CD4-positive, CD25-positive, alpha-beta regulatory T cell (primary cell): ENCODE measurements at regions not wholly inside any gene's neighbourhood (a gene's known extent, or its start where the extent isn't known, plus 50 kb on each side); places are given as distances from the start of the nearest gene placed in this dataset.

Experiments used
- ATAC-seq, 2 donors: fragments of 150-1000 bp; cut with Tn5 transposase; one replicate each; pipeline ENCODE4 v1.10.0; 2021; ENCODE audit warnings: low read depth in 2 of 2, moderate number of reproducible peaks in 2 of 2, moderate library complexity in 1 of 2
- DNase-seq, 3 donors: peaks; one replicate each; pipeline versions ENCODE4 v3.0.0 to v3.0.0-alpha.2; 2012 to 2022; ENCODE audit warnings: mixed read lengths in 1 of 3
- H3K27ac ChIP-seq: one replicate; pipeline ENCODE4 v1.7.0; 2013; ENCODE audit warnings: mild to moderate bottlenecking, low read length; ENCODE audit not compliant: insufficient read depth, poor library complexity, severe bottlenecking
- H3K27me3 ChIP-seq: one replicate; pipeline ENCODE4 v1.7.0; 2013; ENCODE audit warnings: low read length; ENCODE audit not compliant: control insufficient read depth, insufficient read depth
- H3K36me3 ChIP-seq: one replicate; pipeline ENCODE4 v1.7.0; 2013; ENCODE audit warnings: mild to moderate bottlenecking, low read length, moderate library complexity; ENCODE audit not compliant: control insufficient read depth, insufficient read depth
- H3K4me1 ChIP-seq: 2 replicates; pipeline ENCODE4 v1.7.0; 2013; ENCODE audit warnings: mild to moderate bottlenecking, low read length; ENCODE audit not compliant: insufficient read depth, control insufficient read depth, poor library complexity, severe bottlenecking
- H3K4me3 ChIP-seq: one replicate; pipeline ENCODE4 v1.7.0; 2013; ENCODE audit warnings: low read depth, mild to moderate bottlenecking, low read length, moderate library complexity
- H3K9me3 ChIP-seq, 2 experiments: 1 replicate in 1 of 2; 2 replicates in 1 of 2; pipeline ENCODE4 v1.7.0; 2013; ENCODE audit warnings: low read length in 2 of 2, mild to moderate bottlenecking in 1 of 2, moderate library complexity in 1 of 2; ENCODE audit not compliant: control insufficient read depth in 2 of 2
- H3K27ac Mint-ChIP-seq, 3 donors: one replicate each; pipeline ENCODE4 v1.8.0; 2020 to 2022; ENCODE audit warnings: mild to moderate bottlenecking in 3 of 3, mixed read lengths in 3 of 3, moderate library complexity in 2 of 3
- H3K27me3 Mint-ChIP-seq: one replicate; pipeline ENCODE4 v1.8.0; 2022; ENCODE audit warnings: mild to moderate bottlenecking, mixed read lengths
- H3K36me3 Mint-ChIP-seq: one replicate; pipeline ENCODE4 v1.8.0; 2020; ENCODE audit warnings: mixed read lengths
- H3K4me1 Mint-ChIP-seq, 4 donors: one replicate each; pipeline ENCODE4 v1.8.0; 2020 to 2022; ENCODE audit warnings: mixed read lengths in 4 of 4, mild to moderate bottlenecking in 1 of 4
- H3K4me3 Mint-ChIP-seq, 4 donors: one replicate each; pipeline ENCODE4 v1.8.0; 2020 to 2022; ENCODE audit warnings: mild to moderate bottlenecking in 4 of 4, mixed read lengths in 4 of 4, moderate library complexity in 3 of 4
- H3K9me3 Mint-ChIP-seq, 7 donors: one replicate each; pipeline ENCODE4 v1.8.0; 2020 to 2022; ENCODE audit warnings: mixed read lengths in 7 of 7, mild to moderate bottlenecking in 3 of 7, moderate library complexity in 2 of 7

GRCh38 chr3:96169111-96169766, 645.2 kb upstream of the EPHA6 start:
- H3K4me1 Mint-ChIP-seq, result no peaks in the 10 kb centered on the region
- no peak for ATAC-seq
- H3K36me3 ChIP-seq, result no peaks in the 10 kb centered on the region
- H3K27ac Mint-ChIP-seq, result no peak overlapping the region
- H3K27ac ChIP-seq, result no peak overlapping the region
- no peaks in the 10 kb centered on the region for H3K4me1 ChIP-seq
- no peak overlapping the region for H3K4me3 Mint-ChIP-seq
- no peaks in the 10 kb centered on the region for H3K27me3 Mint-ChIP-seq
- peaks cover 3 to 13% of the 10 kb centered on the region in 2 experiments for H3K9me3 ChIP-seq
- no peak for DNase-seq
- peaks cover 0 to 5% (median 4%) of the 10 kb centered on the region in 7 donors for H3K9me3 Mint-ChIP-seq
- no peak overlapping the region for H3K4me3 ChIP-seq
- no peaks in the 10 kb centered on the region for H3K36me3 Mint-ChIP-seq
- H3K27me3 ChIP-seq, result no peaks in the 10 kb centered on the region

GRCh38 chr3:96172917-96173316, 641.5 kb upstream of the EPHA6 start:
- Histone ChIP-seq H3K27me3 (no peaks in the 10 kb centered on the region), H3K36me3 (no peaks in the 10 kb centered on the region), H3K27ac (no peak overlapping the region), H3K4me3 (no peak overlapping the region), H3K4me1 (no peaks in the 10 kb centered on the region), H3K9me3 (peaks cover 3 to 26% of the 10 kb centered on the region in 2 experiments)
- Mint-ChIP-seq H3K4me1 (no peaks in the 10 kb centered on the region), H3K9me3 (peaks cover 0 to 16% (median 4%) of the 10 kb centered on the region in 7 donors), H3K27ac (no peak overlapping the region), H3K36me3 (no peaks in the 10 kb centered on the region), H3K4me3 (no peak overlapping the region), H3K27me3 (no peaks in the 10 kb centered on the region)
- DNase-seq (no peak), ATAC-seq (no peak)

- H3K4me3 Mint-ChIP-seq, result no peak overlapping the region
- no peak for ATAC-seq
These were observed 638.9 kb upstream of the EPHA6 start for GRCh38 chr3:96175500-96175899.

GRCh38 chr3:96182756-96183155, 631.6 kb upstream of the EPHA6 start:
- Histone ChIP-seq H3K9me3 (peaks cover 0 to 3% of the 10 kb centered on the region in 2 experiments), H3K4me3 (no peak overlapping the region), H3K36me3 (no peaks in the 10 kb centered on the region), H3K27me3 (no peaks in the 10 kb centered on the region), H3K4me1 (no peaks in the 10 kb centered on the region), H3K27ac (no peak overlapping the region)
- no peaks in the 10 kb centered on the region for H3K27me3 Mint-ChIP-seq
- no peak overlapping the region for H3K27ac Mint-ChIP-seq
- ATAC-seq (no peak), DNase-seq (no peak)
- no peaks in the 10 kb centered on the region for H3K36me3 Mint-ChIP-seq
- H3K4me3 Mint-ChIP-seq, result no peak overlapping the region
- peaks cover 1 to 13% (median 4%) of the 10 kb centered on the region in 7 donors for H3K9me3 Mint-ChIP-seq
- no peaks in the 10 kb centered on the region for H3K4me1 Mint-ChIP-seq

More at GRCh38 chr3:96175500-96175899, 638.9 kb upstream of the EPHA6 start:
- H3K4me3 ChIP-seq, result no peak overlapping the region
- Mint-ChIP-seq H3K27me3 (no peaks in the 10 kb centered on the region), H3K9me3 (peaks cover 0 to 16% (median 2%) of the 10 kb centered on the region in 7 donors), H3K36me3 (no peaks in the 10 kb centered on the region), H3K4me1 (no peaks in the 10 kb centered on the region), H3K27ac (no peak overlapping the region)
- peaks cover 0 to 18% of the 10 kb centered on the region in 2 experiments for H3K9me3 ChIP-seq
- DNase-seq, result no peak
- H3K4me1 ChIP-seq, result no peaks in the 10 kb centered on the region
- no peaks in the 10 kb centered on the region for H3K36me3 ChIP-seq
- H3K27ac ChIP-seq, result no peak overlapping the region
- no peaks in the 10 kb centered on the region for H3K27me3 ChIP-seq

DNA sequence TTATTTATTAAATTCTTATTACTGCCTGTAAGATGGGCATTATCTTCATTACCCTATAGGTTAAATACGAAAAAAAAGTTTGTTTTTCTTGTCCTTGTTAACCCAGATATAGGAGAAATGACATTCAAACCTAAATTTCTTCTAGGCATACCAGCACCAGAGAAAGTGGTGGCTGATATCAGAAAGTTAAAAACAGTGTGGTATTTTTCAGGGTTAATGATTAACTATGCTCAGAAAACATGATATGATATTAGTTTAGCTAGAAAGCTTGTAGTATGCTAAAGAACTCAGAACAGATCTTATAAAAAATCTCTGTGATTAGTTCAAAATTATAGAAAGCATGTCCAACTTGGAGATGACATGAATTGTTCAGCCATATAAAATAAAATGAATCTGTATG, 630.5 kb upstream of the EPHA6 start:
- Histone ChIP-seq H3K9me3 (peaks cover 0 to 3% of the 10 kb centered on the region in 2 experiments), H3K4me1 (no peaks in the 10 kb centered on the region), H3K36me3 (no peaks in the 10 kb centered on the region), H3K4me3 (no peak overlapping the region), H3K27ac (no peak overlapping the region), H3K27me3 (no peaks in the 10 kb centered on the region)
- Mint-ChIP-seq H3K36me3 (no peaks in the 10 kb centered on the region), H3K4me1 (no peaks in the 10 kb centered on the region), H3K9me3 (peaks cover 0 to 13% (median 4%) of the 10 kb centered on the region in 7 donors), H3K27me3 (no peaks in the 10 kb centered on the region), H3K27ac (no peak overlapping the region), H3K4me3 (no peak overlapping the region)
- ATAC-seq (no peak), DNase-seq (no peak)

- no peaks in the 10 kb centered on the region for H3K27me3 Mint-ChIP-seq
- DNase-seq (no peak), ATAC-seq (no peak)
- no peak overlapping the region for H3K4me3 Mint-ChIP-seq
- H3K9me3 Mint-ChIP-seq, result peaks cover 0 to 10% (median 4%) of the 10 kb centered on the region in 7 donors
- H3K4me1 Mint-ChIP-seq, result no peaks in the 10 kb centered on the region
- H3K27ac Mint-ChIP-seq, result no peak overlapping the region
- no peaks in the 10 kb centered on the region for H3K36me3 Mint-ChIP-seq
- Histone ChIP-seq H3K27ac (no peak overlapping the region), H3K27me3 (no peaks in the 10 kb centered on the region), H3K36me3 (no peaks in the 10 kb centered on the region), H3K4me3 (no peak overlapping the region), H3K9me3 (no peaks in the 10 kb centered on the region), H3K4me1 (no peaks in the 10 kb centered on the region)
These were observed 624.3 kb upstream of the EPHA6 start for GRCh38 chr3:96190024-96190616.

DNA sequence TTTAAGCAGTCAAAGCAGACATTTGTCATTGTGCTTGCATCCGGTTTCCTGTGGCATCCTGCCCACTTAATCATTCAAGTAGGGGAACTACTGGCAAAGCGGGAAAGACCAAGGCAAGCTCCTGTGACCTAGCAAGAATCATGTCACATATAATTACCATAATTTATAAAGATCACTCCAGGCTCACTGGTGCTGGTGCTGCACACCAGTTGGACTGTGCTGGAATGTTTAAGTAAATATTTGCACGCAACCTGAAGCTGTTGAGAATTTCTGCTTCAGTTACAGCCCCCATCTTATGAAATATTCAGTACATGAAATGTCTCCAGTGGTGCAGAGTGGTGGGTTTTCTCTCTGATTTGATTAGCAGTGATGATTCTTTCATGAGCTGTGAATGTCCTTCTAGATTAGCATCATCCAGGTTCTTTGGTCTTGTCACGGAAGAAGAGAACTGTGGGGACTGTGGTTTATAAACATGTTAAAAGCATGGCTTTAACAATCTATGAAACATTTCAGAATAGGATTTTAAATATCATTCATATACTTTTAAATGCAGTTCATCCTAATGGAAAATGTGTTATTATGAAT, 621.3 kb upstream of the EPHA6 start:
- no peak overlapping the region for H3K27ac Mint-ChIP-seq
- Histone ChIP-seq H3K4me1 (no peaks in the 10 kb centered on the region), H3K36me3 (no peaks in the 10 kb centered on the region), H3K27me3 (no peaks in the 10 kb centered on the region), H3K9me3 (no peaks in the 10 kb centered on the region), H3K27ac (no peak overlapping the region), H3K4me3 (no peak overlapping the region)
- ATAC-seq (no peak), DNase-seq (no peak)
- H3K36me3 Mint-ChIP-seq, result no peaks in the 10 kb centered on the region
- H3K27me3 Mint-ChIP-seq, result no peaks in the 10 kb centered on the region
- H3K4me1 Mint-ChIP-seq, result no peaks in the 10 kb centered on the region
- H3K4me3 Mint-ChIP-seq, result no peak overlapping the region
- peaks cover 0 to 9% (median 1%) of the 10 kb centered on the region in 7 donors for H3K9me3 Mint-ChIP-seq
